ENCODE measurements at regions not wholly inside any gene's neighbourhood (a gene's known extent, or its start where the extent isn't known, plus 50 kb on each side); places are given as distances from the start of the nearest gene placed in this dataset.

GRCh38 chr4:11334887-11335286 lies 93.8 kb downstream of the HS3ST1 start:
- H3K36me3 Mint-ChIP-seq (ENCODE audit: unreplicated experiment): no peaks in the 10 kb centered on the region
- DNase-seq (ENCODE audit: extremely low spot score, unreplicated experiment): no peak
- H3K4me3 Mint-ChIP-seq (ENCODE audit: unreplicated experiment): no peak overlapping the region
- no peak for TF ChIP-seq CTCF (IDR thresholded peaks at IDR 0.05)
- no peaks in the 10 kb centered on the region for H3K27me3 Mint-ChIP-seq (ENCODE audit: unreplicated experiment)
- no peak overlapping the region for H3K27ac Mint-ChIP-seq (ENCODE audit: unreplicated experiment)
- peaks cover 13% of the 10 kb centered on the region for H3K9me3 Mint-ChIP-seq (ENCODE audit: unreplicated experiment)
- H3K4me1 Mint-ChIP-seq (ENCODE audit: unreplicated experiment): no peaks in the 10 kb centered on the region

GRCh38 chr4:11328401-11328800 lies 100.3 kb downstream of the HS3ST1 start:
- Mint-ChIP-seq H3K4me3 (ENCODE audit: unreplicated experiment) (no peak overlapping the region), H3K9me3 (ENCODE audit: unreplicated experiment) (peaks cover 21% of the 10 kb centered on the region), H3K27ac (ENCODE audit: unreplicated experiment) (no peak overlapping the region), H3K36me3 (ENCODE audit: unreplicated experiment) (no peaks in the 10 kb centered on the region), H3K4me1 (ENCODE audit: unreplicated experiment) (no peaks in the 10 kb centered on the region), H3K27me3 (ENCODE audit: unreplicated experiment) (no peaks in the 10 kb centered on the region)
- no peak for DNase-seq (ENCODE audit: extremely low spot score, unreplicated experiment)
- no peak for TF ChIP-seq CTCF (IDR thresholded peaks at IDR 0.05)

GRCh38 chr4:11326021-11326420 lies 102.7 kb downstream of the HS3ST1 start:
- H3K4me1 Mint-ChIP-seq (ENCODE audit: unreplicated experiment): no peaks in the 10 kb centered on the region
- H3K4me3 Mint-ChIP-seq (ENCODE audit: unreplicated experiment): no peak overlapping the region
- H3K27me3 Mint-ChIP-seq (ENCODE audit: unreplicated experiment): no peaks in the 10 kb centered on the region
- no peak for TF ChIP-seq CTCF (IDR thresholded peaks at IDR 0.05)
- no peak overlapping the region for H3K27ac Mint-ChIP-seq (ENCODE audit: unreplicated experiment)
- peaks cover 29% of the 10 kb centered on the region for H3K9me3 Mint-ChIP-seq (ENCODE audit: unreplicated experiment)
- no peak for DNase-seq (ENCODE audit: extremely low spot score, unreplicated experiment)
- H3K36me3 Mint-ChIP-seq (ENCODE audit: unreplicated experiment): no peaks in the 10 kb centered on the region

- H3K27ac Mint-ChIP-seq (ENCODE audit: unreplicated experiment): no peak overlapping the region
- no peaks in the 10 kb centered on the region for H3K27me3 Mint-ChIP-seq (ENCODE audit: unreplicated experiment)
- no peaks in the 10 kb centered on the region for H3K4me1 Mint-ChIP-seq (ENCODE audit: unreplicated experiment)
- no peak for TF ChIP-seq CTCF (IDR thresholded peaks at IDR 0.05)
- no peak for DNase-seq (ENCODE audit: extremely low spot score, unreplicated experiment)
- H3K36me3 Mint-ChIP-seq (ENCODE audit: unreplicated experiment): no peaks in the 10 kb centered on the region
- H3K9me3 Mint-ChIP-seq (ENCODE audit: unreplicated experiment): peaks cover 46% of the 10 kb centered on the region
- H3K4me3 Mint-ChIP-seq (ENCODE audit: unreplicated experiment): no peak overlapping the region
Observed at GRCh38 chr4:11323771-11324170, 104.9 kb downstream of the HS3ST1 start.

GRCh38 chr4:11313157-11313943 lies 115.3 kb downstream of the HS3ST1 start:
- H3K4me1 Mint-ChIP-seq (ENCODE audit: unreplicated experiment): no peaks in the 10 kb centered on the region
- H3K27ac Mint-ChIP-seq (ENCODE audit: unreplicated experiment): no peak overlapping the region
- no peak for TF ChIP-seq CTCF (IDR thresholded peaks at IDR 0.05)
- DNase-seq (ENCODE audit: extremely low spot score, unreplicated experiment): no peak
- H3K27me3 Mint-ChIP-seq (ENCODE audit: unreplicated experiment): no peaks in the 10 kb centered on the region
- H3K9me3 Mint-ChIP-seq (ENCODE audit: unreplicated experiment): peaks cover 54% of the 10 kb centered on the region
- no peaks in the 10 kb centered on the region for H3K36me3 Mint-ChIP-seq (ENCODE audit: unreplicated experiment)
- H3K4me3 Mint-ChIP-seq (ENCODE audit: unreplicated experiment): no peak overlapping the region
